WTC11 (cell line): ENCODE measurements at regions not wholly inside any gene's neighbourhood (a gene's known extent, or its start where the extent isn't known, plus 50 kb on each side); places are given as distances from the start of the nearest gene placed in this dataset.

ENCODE experiments used
- CTCF ChIP-seq: fragments of 200-600 bp; IDR thresholded peaks from 2 replicates; pipeline ENCODE4 v1.8.0; 2022; ENCODE audit warnings: antibody characterized with exemption
- USF1 ChIP-seq: sonication (generic); formaldehyde crosslinking; IDR thresholded peaks from 2 replicates; pipeline ENCODE4 v1.8.0; 2022; ENCODE audit warnings: mild to moderate bottlenecking, missing genetic modification reagents
- USF2 ChIP-seq: sonication (generic); formaldehyde crosslinking; IDR thresholded peaks from 2 replicates; pipeline ENCODE4 v1.8.1; 2023; ENCODE audit warnings: mild to moderate bottlenecking, missing genetic modification reagents, moderate library complexity

GRCh38 chr21:25457946-25458345 lies 149.3 kb downstream of the MRPL39 start:
- no peak for TF ChIP-seq CTCF
- no peak for TF ChIP-seq USF1 (CRISPR knock-in tag)
- TF ChIP-seq USF2 (CRISPR knock-in tag): no peak
